AG04450 (cell line): ENCODE measurements at regions not wholly inside any gene's neighbourhood (a gene's known extent, or its start where the extent isn't known, plus 50 kb on each side); places are given as distances from the start of the nearest gene placed in this dataset.

ENCODE experiments used
- CTCF ChIA-PET: fragments of 300-600, 350-600 bp; formaldehyde crosslinking; extraction: SDS; loops from one replicate; lab custom pipeline; 2022; ENCODE audit warnings: antibody characterized with exemption, inconsistent platforms; lab: Charles Lee
- POLR2A ChIA-PET: fragments of 350-600 bp; formaldehyde crosslinking; extraction: SDS; loops from one replicate; lab custom pipeline; 2021; ENCODE audit warnings: antibody characterized with exemption, inconsistent platforms; lab: Yijun Ruan, JAX
- DNase-seq: peaks from one replicate; pipeline ENCODE4 v3.0.0-alpha.2; 2011; ENCODE audit warnings: low read depth, low spot score
- H3K27ac ChIP-seq: one replicate; pipeline ENCODE4 v1.5.1; 2012; ENCODE audit warnings: low read depth, low read length, control low read depth
- H3K27me3 ChIP-seq: one replicate; pipeline ENCODE4 v1.6.0; 2012; ENCODE audit warnings: low read length; ENCODE audit not compliant: control insufficient read depth, insufficient read depth
- H3K4me3 ChIP-seq: 2 replicates; pipeline ENCODE4 v1.5.1; 2011; ENCODE audit warnings: mild to moderate bottlenecking, low read depth, low read length, control low read depth
- H3K9me3 ChIP-seq: 2 replicates; pipeline ENCODE4 v1.5.1; 2012; ENCODE audit warnings: low read length; ENCODE audit not compliant: control insufficient read depth, insufficient read depth
- CTCF ChIP-seq: IDR thresholded peaks from 2 replicates; pipeline ENCODE4 v1.5.1; 2011; ENCODE audit warnings: low read depth, low read length, control low read depth, inconsistent platforms

GRCh38 chr10:2392145-2392812 lies 655.0 kb upstream of the ADARB2 start:
- H3K27ac ChIP-seq = no peak overlapping the region
- DNase-seq = no peak
- H3K4me3 ChIP-seq = no peak overlapping the region
- CTCF ChIA-PET = no interaction called here
- peaks cover 29% of the 10 kb centered on the region for H3K9me3 ChIP-seq
- POLR2A ChIA-PET = no interaction called here
- H3K27me3 ChIP-seq = no peaks in the 10 kb centered on the region
- no peak for TF ChIP-seq CTCF

- H3K27ac ChIP-seq = no peak overlapping the region
- no peaks in the 10 kb centered on the region for H3K27me3 ChIP-seq
- CTCF ChIA-PET = no interaction called here
- peaks cover 30% of the 10 kb centered on the region for H3K9me3 ChIP-seq
- POLR2A ChIA-PET = no interaction called here
- no peak overlapping the region for H3K4me3 ChIP-seq
- TF ChIP-seq CTCF = no peak
- no peak for DNase-seq
Observed at GRCh38 chr10:2387672-2388071, 650.3 kb upstream of the ADARB2 start.

GRCh38 chr10:2387261-2387660 lies 649.9 kb upstream of the ADARB2 start:
- Histone ChIP-seq H3K9me3 (peaks cover 28% of the 10 kb centered on the region), H3K27me3 (no peaks in the 10 kb centered on the region), H3K4me3 (no peak overlapping the region), H3K27ac (no peak overlapping the region)
- ChIA-PET POLR2A (no interaction called here), CTCF (no interaction called here)
- no peak for DNase-seq
- TF ChIP-seq CTCF = no peak

GRCh38 chr10:2380218-2380617 lies 642.9 kb upstream of the ADARB2 start:
- no peak for TF ChIP-seq CTCF
- ChIA-PET CTCF (no interaction called here), POLR2A (no interaction called here)
- Histone ChIP-seq H3K9me3 (peaks cover 46% of the 10 kb centered on the region), H3K4me3 (no peak overlapping the region), H3K27me3 (no peaks in the 10 kb centered on the region), H3K27ac (no peak overlapping the region)
- DNase-seq = no peak

- no peak overlapping the region for H3K4me3 ChIP-seq
- peaks cover 23% of the 10 kb centered on the region for H3K9me3 ChIP-seq
- no peak for TF ChIP-seq CTCF
- ChIA-PET POLR2A (no interaction called here), CTCF (no interaction called here)
- no peaks in the 10 kb centered on the region for H3K27me3 ChIP-seq
- no peak for DNase-seq
- H3K27ac ChIP-seq = no peak overlapping the region
Observed at GRCh38 chr10:2367083-2367482, 629.8 kb upstream of the ADARB2 start.
